ENCODE measurements at regions not wholly inside any gene's neighbourhood (a gene's known extent, or its start where the extent isn't known, plus 50 kb on each side); places are given as distances from the start of the nearest gene placed in this dataset.

DNA sequence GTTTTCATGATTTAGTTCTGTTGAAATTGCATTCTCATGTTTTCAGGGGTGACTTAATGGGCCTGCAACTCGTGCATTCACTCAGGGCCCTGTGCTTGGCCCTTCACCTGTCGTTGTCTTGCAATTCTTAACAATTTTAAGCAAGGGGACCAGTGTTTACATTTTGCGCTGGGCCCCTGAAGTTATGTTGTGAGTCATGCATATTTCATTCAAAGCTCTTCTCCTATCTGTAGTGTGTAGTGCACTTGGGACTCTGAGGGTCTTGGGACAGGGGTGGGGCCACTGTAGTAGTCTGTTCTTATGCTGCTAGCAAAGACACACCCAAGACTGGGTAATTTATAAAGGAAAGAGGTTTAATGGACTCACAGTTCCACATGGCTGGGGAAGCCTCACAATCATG is 211.2 kb upstream of the RXFP2 start:
- intact Hi-C loops (cut with micrococcal nuclease) = no loop called here
- H4K20me1 ChIP-seq (replicated peaks; ENCODE audit: control insufficient read depth, extremely low read depth, insufficient read depth, low read length) = no peaks in the 10 kb centered on the region
- DNase-seq (ENCODE audit: low read depth, low spot score) (no peak), FAIRE-seq (no peak)
- H3K36me3 ChIP-seq (ENCODE audit: control insufficient read depth in 2 of 2, extremely low read depth in 1 of 2, insufficient read depth in 2 of 2, low read length in 2 of 2) = no peaks in the 10 kb centered on the region
- H3K4me2 ChIP-seq (ENCODE audit: insufficient read depth, low read length) = no peak overlapping the region
- no peak overlapping the region for H3K9ac ChIP-seq (replicated peaks; ENCODE audit: extremely low read depth, insufficient read depth, low read length)
- no peaks in the 10 kb centered on the region for H3K9me3 ChIP-seq (replicated peaks; ENCODE audit: control insufficient read depth, insufficient read depth, low read length)
- ChIA-PET CTCF (interaction anchor here (2.1 kb wide), 1 partner anchor 9 kb away, joined by 7 read pairs; no protein-coding TSS in a partner anchor), POLR2A (no interaction called here)
- no peak overlapping the region for H3K4me3 ChIP-seq (replicated peaks in 1 of 3; ENCODE audit: insufficient read depth in 1 of 3, low read depth in 1 of 3, low read length in 3 of 3)
- dilution Hi-C loops (cut with MboI; ENCODE audit: extremely low pct_ligation_motif_present, low sequenced_read_pairs) = no loop called here
- no peak overlapping the region for H2AFZ ChIP-seq (ENCODE audit: low read depth, low read length)
- TF ChIP-seq POLR2AphosphoS5 (IDR thresholded peaks at IDR 0.05; ENCODE audit: insufficient read depth, low read depth, low read length) (no peak), GATA2 (IDR thresholded peaks at IDR 0.05; ENCODE audit: insufficient read depth, insufficient read length, low read depth, low read length) (no peak), JUN (IDR thresholded peaks at IDR 0.05; ENCODE audit: borderline replicate concordance, insufficient read depth, insufficient read length, low read depth) (no peak), POLR2A (IDR thresholded peaks at IDR 0.05; ENCODE audit: low read depth, low read length) (no peak), EZH2 (IDR thresholded peaks at IDR 0.05; ENCODE audit: borderline replicate concordance, low read depth, low read length, severe bottlenecking) (no peak), MYC (IDR thresholded peaks at IDR 0.05; ENCODE audit: low read depth, low read length) (no peak), FOS (IDR thresholded peaks at IDR 0.05; ENCODE audit: borderline replicate concordance, insufficient read depth, low read length) (no peak)
- TF ChIP-seq, protein P1, sequence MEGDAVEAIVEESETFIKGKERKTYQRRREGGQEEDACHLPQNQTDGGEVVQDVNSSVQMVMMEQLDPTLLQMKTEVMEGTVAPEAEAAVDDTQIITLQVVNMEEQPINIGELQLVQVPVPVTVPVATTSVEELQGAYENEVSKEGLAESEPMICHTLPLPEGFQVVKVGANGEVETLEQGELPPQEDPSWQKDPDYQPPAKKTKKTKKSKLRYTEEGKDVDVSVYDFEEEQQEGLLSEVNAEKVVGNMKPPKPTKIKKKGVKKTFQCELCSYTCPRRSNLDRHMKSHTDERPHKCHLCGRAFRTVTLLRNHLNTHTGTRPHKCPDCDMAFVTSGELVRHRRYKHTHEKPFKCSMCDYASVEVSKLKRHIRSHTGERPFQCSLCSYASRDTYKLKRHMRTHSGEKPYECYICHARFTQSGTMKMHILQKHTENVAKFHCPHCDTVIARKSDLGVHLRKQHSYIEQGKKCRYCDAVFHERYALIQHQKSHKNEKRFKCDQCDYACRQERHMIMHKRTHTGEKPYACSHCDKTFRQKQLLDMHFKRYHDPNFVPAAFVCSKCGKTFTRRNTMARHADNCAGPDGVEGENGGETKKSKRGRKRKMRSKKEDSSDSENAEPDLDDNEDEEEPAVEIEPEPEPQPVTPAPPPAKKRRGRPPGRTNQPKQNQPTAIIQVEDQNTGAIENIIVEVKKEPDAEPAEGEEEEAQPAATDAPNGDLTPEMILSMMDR (IDR thresholded peaks at IDR 0.05; ENCODE audit: extremely low read depth in 1 of 2, insufficient read depth in 1 of 2, low read depth in 1 of 2, low read length in 2 of 2) = no peak
- TF ChIP-seq, protein P2, sequence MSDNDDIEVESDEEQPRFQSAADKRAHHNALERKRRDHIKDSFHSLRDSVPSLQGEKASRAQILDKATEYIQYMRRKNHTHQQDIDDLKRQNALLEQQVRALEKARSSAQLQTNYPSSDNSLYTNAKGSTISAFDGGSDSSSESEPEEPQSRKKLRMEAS (IDR thresholded peaks at IDR 0.05; ENCODE audit: insufficient read depth, insufficient read length) = no peak
- no peaks in the 10 kb centered on the region for H3K79me2 ChIP-seq (ENCODE audit: control insufficient read depth, insufficient read depth, low read length)
- H3K9me1 ChIP-seq (replicated peaks; ENCODE audit: control insufficient read depth, extremely low read depth, insufficient read depth, low read length) = no peaks in the 10 kb centered on the region
- no peaks in the 10 kb centered on the region for H3K4me1 ChIP-seq (ENCODE audit: control insufficient read depth, extremely low read depth, insufficient read depth, low read length)
- H3K27me3 ChIP-seq (ENCODE audit: control insufficient read depth in 2 of 2, insufficient read depth in 2 of 2, low read length in 2 of 2) = peaks cover 2 to 13% of the 10 kb centered on the region in 2 experiments
- no TSS peak for BruUV-seq (replicated peaks)
- no peak overlapping the region for H3K27ac ChIP-seq (ENCODE audit: insufficient read depth, low read depth, low read length)

Data from endothelial cell of umbilical vein (primary cell).